Endothelial cell of umbilical vein (primary cell): ENCODE measurements at regions not wholly inside any gene's neighbourhood (a gene's known extent, or its start where the extent isn't known, plus 50 kb on each side); places are given as distances from the start of the nearest gene placed in this dataset.

Experiments used
- BruUV-seq: library from RNA; stranded (reverse); fragments of 400-500 nt; replicated peaks from 2 replicates; lab custom pipeline; 2021; lab: Mats Ljungman, UMichigan
- CTCF ChIA-PET: fragments of 300-600, 350-600 bp; sonication (Branson Sonifier 250); formaldehyde crosslinking; loops from one replicate; lab custom pipeline; 2021; ENCODE audit warnings: antibody characterized with exemption, inconsistent platforms; lab: Charles Lee
- POLR2A ChIA-PET: fragments of 300-600, 350-600 bp; sonication (Branson Sonifier 250); formaldehyde crosslinking; loops from one replicate; lab custom pipeline; 2021; ENCODE audit warnings: antibody characterized with exemption, inconsistent platforms; lab: Charles Lee
- DNase-seq: peaks from one replicate; pipeline ENCODE4 v3.0.0-alpha.2; 2011; ENCODE audit warnings: low read depth, low spot score
- FAIRE-seq: peaks from 2 replicates; lab custom pipeline; 2011; peaks lifted over from hg19 to GRCh38; lab: Jason Lieb, UNC
- H2AFZ ChIP-seq: 2 replicates; pipeline ENCODE4 v1.6.0; 2012; ENCODE audit warnings: low read depth, low read length, control low read depth, inconsistent platforms
- H3K27ac ChIP-seq: 2 replicates; pipeline ENCODE4 v1.5.1; 2011; ENCODE audit warnings: low read depth, mild to moderate bottlenecking, control low read depth, low read length, moderate library complexity; ENCODE audit not compliant: insufficient read depth
- H3K27me3 ChIP-seq, 2 experiments: 2 replicates each; pipeline versions ENCODE4 v1.6.0 to v1.6.1; 2011; ENCODE audit warnings: low read length in 2 of 2, mixed read lengths in 1 of 2; ENCODE audit not compliant: control insufficient read depth in 2 of 2, insufficient read depth in 2 of 2
- H3K36me3 ChIP-seq, 2 experiments: 2 replicates in 1 of 2; 3 replicates in 1 of 2; pipeline ENCODE4 v1.5.1; 2011; ENCODE audit warnings: low read length in 2 of 2, mild to moderate bottlenecking in 1 of 2, moderate library complexity in 1 of 2; ENCODE audit not compliant: control insufficient read depth in 2 of 2, insufficient read depth in 2 of 2; ENCODE audit errors: extremely low read depth in 1 of 2
- H3K4me1 ChIP-seq: 3 replicates; pipeline ENCODE4 v1.5.1; 2011; ENCODE audit warnings: mild to moderate bottlenecking, low read length; ENCODE audit not compliant: control insufficient read depth, insufficient read depth; ENCODE audit errors: extremely low read depth
- H3K4me2 ChIP-seq: 2 replicates; pipeline ENCODE4 v1.6.1; 2011; ENCODE audit warnings: low read length, control low read depth, mixed read lengths; ENCODE audit not compliant: insufficient read depth
- H3K4me3 ChIP-seq, 3 experiments: fragments of 200-600 bp in 1 of 3; sonication (generic), shearing (Covaris generic) in 1 of 3; replicated peaks in 1 of 3; 2 replicates each; pipeline ENCODE4 v1.5.1; 2011 to 2016; ENCODE audit warnings: control low read depth in 3 of 3, low read length in 3 of 3, mild to moderate bottlenecking in 2 of 3, inconsistent platforms in 1 of 3, low read depth in 1 of 3, moderate library complexity in 1 of 3; ENCODE audit not compliant: insufficient read depth in 1 of 3
- H3K79me2 ChIP-seq: 2 replicates; pipeline ENCODE4 v1.6.0; 2012; ENCODE audit warnings: low read length, inconsistent platforms; ENCODE audit not compliant: control insufficient read depth, insufficient read depth
- H3K9ac ChIP-seq: replicated peaks from 2 replicates; pipeline ENCODE3; 2011; ENCODE audit warnings: low read length, control low read depth; ENCODE audit not compliant: insufficient read depth; ENCODE audit errors: extremely low read depth
- H3K9me1 ChIP-seq: replicated peaks from 3 replicates; pipeline ENCODE4 v1.6.0; 2011; ENCODE audit warnings: mild to moderate bottlenecking, low read length; ENCODE audit not compliant: control insufficient read depth, insufficient read depth; ENCODE audit errors: extremely low read depth
- H3K9me3 ChIP-seq: replicated peaks from 2 replicates; pipeline ENCODE4 v1.5.1; 2012; ENCODE audit warnings: low read length, inconsistent platforms; ENCODE audit not compliant: control insufficient read depth, insufficient read depth
- H4K20me1 ChIP-seq: replicated peaks from 2 replicates; pipeline ENCODE3; 2011; ENCODE audit warnings: mild to moderate bottlenecking, low read length; ENCODE audit not compliant: control insufficient read depth, insufficient read depth; ENCODE audit errors: extremely low read depth
- EZH2 ChIP-seq: IDR thresholded peaks from 2 replicates; pipeline ENCODE4 v1.6.1; 2012; ENCODE audit warnings: borderline replicate concordance, low read depth, mild to moderate bottlenecking, moderate library complexity, low read length, inconsistent platforms; ENCODE audit not compliant: severe bottlenecking
- FOS ChIP-seq: IDR thresholded peaks from 2 replicates; pipeline ENCODE4 v1.6.1; 2011; ENCODE audit warnings: mild to moderate bottlenecking, low read length, moderate library complexity, borderline replicate concordance; ENCODE audit not compliant: insufficient read depth
- GATA2 ChIP-seq: IDR thresholded peaks from 2 replicates; pipeline ENCODE4 v1.7.0; 2011; ENCODE audit warnings: low read depth, mild to moderate bottlenecking, moderate library complexity, mixed read lengths, low read length; ENCODE audit not compliant: insufficient read length, insufficient read depth
- JUN ChIP-seq: IDR thresholded peaks from 2 replicates; pipeline ENCODE4 v1.6.1; 2011; ENCODE audit warnings: borderline replicate concordance, low read depth; ENCODE audit not compliant: insufficient read length, insufficient read depth
- MYC ChIP-seq: IDR thresholded peaks from one replicate; pipeline ENCODE4 v1.6.1; 2011; ENCODE audit warnings: mild to moderate bottlenecking, low read depth, low read length
- POLR2A ChIP-seq: IDR thresholded peaks from 2 replicates; pipeline ENCODE4 v1.6.1; 2012; ENCODE audit warnings: low read depth, mild to moderate bottlenecking, control low read depth, low read length
- POLR2AphosphoS5 ChIP-seq: IDR thresholded peaks from 2 replicates; pipeline ENCODE4 v1.6.1; 2012; ENCODE audit warnings: low read depth, mild to moderate bottlenecking, control low read depth, low read length, moderate library complexity; ENCODE audit not compliant: insufficient read depth
- dilution Hi-C: fragments of 300-500 bp; cut with MboI; formaldehyde crosslinking; loops from one replicate; pipeline ENCODE4 v1.15.0; 2019; ENCODE audit warnings: low sequenced_read_pairs; ENCODE audit not compliant: extremely low pct_ligation_motif_present
- intact Hi-C: fragments of 100-400 bp; cut with micrococcal nuclease; formaldehyde crosslinking; loops from one replicate; pipeline ENCODE4 v1.10.0; 2022
- TF ChIP-seq, protein P1 (sequence below): IDR thresholded peaks from 2 replicates; pipeline ENCODE4 v1.6.1; 2011; ENCODE audit not compliant: insufficient read depth, insufficient read length
- TF ChIP-seq, protein P2 (sequence below), 2 donors: IDR thresholded peaks; 1 replicate in 1 of 2; 2 replicates in 1 of 2; pipeline ENCODE4 v1.5.1; 2011; ENCODE audit warnings: low read length in 2 of 2, mild to moderate bottlenecking in 2 of 2, moderate library complexity in 2 of 2, control low read depth in 1 of 2, inconsistent platforms in 1 of 2, low read depth in 1 of 2; ENCODE audit not compliant: insufficient read depth in 1 of 2; ENCODE audit errors: extremely low read depth in 1 of 2

DNA sequence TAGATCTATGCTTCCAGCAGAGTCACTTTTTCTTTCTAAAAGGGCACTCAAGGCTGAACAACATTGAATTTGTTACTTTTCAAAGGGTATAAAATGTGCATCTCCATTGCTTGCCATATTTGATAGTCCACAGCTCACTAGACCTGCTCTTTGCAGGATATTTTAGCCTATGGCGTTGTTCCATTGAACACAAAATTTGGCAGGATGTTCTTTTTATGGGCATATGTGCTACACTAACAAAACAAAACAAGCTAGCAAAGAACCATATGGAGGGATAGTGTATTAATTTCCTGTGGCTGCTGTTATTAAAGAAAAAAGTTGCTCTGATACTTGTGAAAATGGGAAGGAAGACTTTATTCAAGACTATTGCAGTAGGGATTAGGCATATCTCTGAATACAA lies 828.7 kb downstream of the TYW1 start:
- no peak for DNase-seq
- H3K4me3 ChIP-seq = no peak overlapping the region
- TF ChIP-seq POLR2AphosphoS5 = no peak
- no peak for TF ChIP-seq POLR2A
- TF ChIP-seq GATA2 = no peak
- no peak for TF ChIP-seq JUN
- TF ChIP-seq, protein P1, sequence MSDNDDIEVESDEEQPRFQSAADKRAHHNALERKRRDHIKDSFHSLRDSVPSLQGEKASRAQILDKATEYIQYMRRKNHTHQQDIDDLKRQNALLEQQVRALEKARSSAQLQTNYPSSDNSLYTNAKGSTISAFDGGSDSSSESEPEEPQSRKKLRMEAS = no peak
- TF ChIP-seq FOS = no peak
- TF ChIP-seq, protein P2, sequence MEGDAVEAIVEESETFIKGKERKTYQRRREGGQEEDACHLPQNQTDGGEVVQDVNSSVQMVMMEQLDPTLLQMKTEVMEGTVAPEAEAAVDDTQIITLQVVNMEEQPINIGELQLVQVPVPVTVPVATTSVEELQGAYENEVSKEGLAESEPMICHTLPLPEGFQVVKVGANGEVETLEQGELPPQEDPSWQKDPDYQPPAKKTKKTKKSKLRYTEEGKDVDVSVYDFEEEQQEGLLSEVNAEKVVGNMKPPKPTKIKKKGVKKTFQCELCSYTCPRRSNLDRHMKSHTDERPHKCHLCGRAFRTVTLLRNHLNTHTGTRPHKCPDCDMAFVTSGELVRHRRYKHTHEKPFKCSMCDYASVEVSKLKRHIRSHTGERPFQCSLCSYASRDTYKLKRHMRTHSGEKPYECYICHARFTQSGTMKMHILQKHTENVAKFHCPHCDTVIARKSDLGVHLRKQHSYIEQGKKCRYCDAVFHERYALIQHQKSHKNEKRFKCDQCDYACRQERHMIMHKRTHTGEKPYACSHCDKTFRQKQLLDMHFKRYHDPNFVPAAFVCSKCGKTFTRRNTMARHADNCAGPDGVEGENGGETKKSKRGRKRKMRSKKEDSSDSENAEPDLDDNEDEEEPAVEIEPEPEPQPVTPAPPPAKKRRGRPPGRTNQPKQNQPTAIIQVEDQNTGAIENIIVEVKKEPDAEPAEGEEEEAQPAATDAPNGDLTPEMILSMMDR (IDR thresholded peaks at IDR 0.05; ENCODE audit: extremely low read depth in 1 of 2, insufficient read depth in 1 of 2, low read depth in 1 of 2, low read length in 2 of 2) = no peak
- no peaks in the 10 kb centered on the region for H3K9me1 ChIP-seq
- no peak overlapping the region for H3K27ac ChIP-seq
- no peak overlapping the region for H3K9ac ChIP-seq
- no peaks in the 10 kb centered on the region for H3K4me1 ChIP-seq
- no peaks in the 10 kb centered on the region for H4K20me1 ChIP-seq
- dilution Hi-C loops = no loop called here
- H2AFZ ChIP-seq = no peak overlapping the region
- no peak for FAIRE-seq
- no peaks in the 10 kb centered on the region for H3K79me2 ChIP-seq
- no TSS peak for BruUV-seq
- H3K36me3 ChIP-seq = no peaks in the 10 kb centered on the region
- H3K4me2 ChIP-seq = no peak overlapping the region
- H3K27me3 ChIP-seq = no peaks in the 10 kb centered on the region
- intact Hi-C loops = no loop called here
- peaks cover 9% of the 10 kb centered on the region for H3K9me3 ChIP-seq
- ChIA-PET CTCF (no interaction called here), POLR2A (no interaction called here)

DNA sequence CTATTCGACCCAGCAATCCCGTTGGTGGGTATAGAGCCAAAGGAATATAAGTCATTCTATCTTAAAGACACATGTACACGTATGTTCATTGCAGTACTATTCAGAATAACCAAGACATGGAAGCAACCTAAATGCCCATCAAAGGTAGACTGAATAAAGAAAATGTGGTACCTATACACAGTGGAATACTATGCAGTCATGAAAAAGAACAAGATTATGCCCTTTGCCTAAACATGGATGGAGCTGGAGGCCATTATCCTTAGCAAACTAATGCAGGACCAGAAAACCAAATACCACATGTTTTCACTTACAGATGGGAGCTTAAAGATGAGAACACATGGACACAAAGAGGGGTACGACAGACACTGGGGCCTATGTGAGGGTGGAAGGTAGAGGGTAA lies 845.3 kb downstream of the TYW1 start:
- FAIRE-seq (no peak), DNase-seq (no peak)
- Histone ChIP-seq H3K27me3 (no peaks in the 10 kb centered on the region), H3K9me1 (no peaks in the 10 kb centered on the region), H3K4me3 (no peak overlapping the region), H4K20me1 (no peaks in the 10 kb centered on the region), H3K4me2 (no peak overlapping the region), H3K36me3 (no peaks in the 10 kb centered on the region), H3K9me3 (no peaks in the 10 kb centered on the region), H3K79me2 (no peaks in the 10 kb centered on the region), H3K27ac (no peak overlapping the region), H3K4me1 (no peaks in the 10 kb centered on the region), H3K9ac (no peak overlapping the region), H2AFZ (no peak overlapping the region)
- no TSS peak for BruUV-seq
- TF ChIP-seq POLR2AphosphoS5 = no peak
- TF ChIP-seq, protein P2 (IDR thresholded peaks at IDR 0.05; ENCODE audit: extremely low read depth in 1 of 2, insufficient read depth in 1 of 2, low read depth in 1 of 2, low read length in 2 of 2) = no peak
- TF ChIP-seq, protein P1 = no peak
- TF ChIP-seq JUN = no peak
- TF ChIP-seq POLR2A = no peak
- no peak for TF ChIP-seq GATA2
- no peak for TF ChIP-seq FOS
- TF ChIP-seq EZH2 = no peak
- TF ChIP-seq MYC = no peak
- ChIA-PET POLR2A (no interaction called here), CTCF (no interaction called here)
- intact Hi-C loops = no loop called here
- dilution Hi-C loops = no loop called here
